Endothelial cell of hepatic sinusoid (primary cell): ENCODE measurements at regions not wholly inside any gene's neighbourhood (a gene's known extent, or its start where the extent isn't known, plus 50 kb on each side); places are given as distances from the start of the nearest gene placed in this dataset.

Experiments
- in situ Hi-C: cut with HindIII; loops from 2 replicates; pipeline ENCODE4 v1.10.0; 2017; ENCODE audit warnings: low sequenced_read_pairs

DNA sequence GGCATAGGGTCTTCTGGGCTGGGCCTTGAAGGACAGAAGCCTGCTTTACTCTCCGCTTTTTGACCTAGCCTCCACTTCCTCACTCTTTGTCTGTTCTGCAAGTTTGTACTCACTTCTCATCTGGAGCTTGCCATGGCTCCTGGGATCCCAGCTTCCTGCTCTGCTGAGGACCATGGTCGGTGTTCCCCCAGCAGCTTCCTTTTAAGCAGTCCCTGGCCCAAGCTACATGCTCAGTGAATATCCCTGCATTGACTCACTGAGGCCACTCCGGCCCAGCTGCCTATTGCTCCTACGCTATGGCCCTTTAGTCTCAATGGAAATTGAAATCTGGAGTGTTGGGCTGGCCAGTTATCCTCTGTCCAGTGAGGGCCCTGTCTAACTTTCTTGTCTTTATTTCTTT lies 427.7 kb downstream of the RPS24 start:
- in situ Hi-C loops: no loop called here

DNA sequence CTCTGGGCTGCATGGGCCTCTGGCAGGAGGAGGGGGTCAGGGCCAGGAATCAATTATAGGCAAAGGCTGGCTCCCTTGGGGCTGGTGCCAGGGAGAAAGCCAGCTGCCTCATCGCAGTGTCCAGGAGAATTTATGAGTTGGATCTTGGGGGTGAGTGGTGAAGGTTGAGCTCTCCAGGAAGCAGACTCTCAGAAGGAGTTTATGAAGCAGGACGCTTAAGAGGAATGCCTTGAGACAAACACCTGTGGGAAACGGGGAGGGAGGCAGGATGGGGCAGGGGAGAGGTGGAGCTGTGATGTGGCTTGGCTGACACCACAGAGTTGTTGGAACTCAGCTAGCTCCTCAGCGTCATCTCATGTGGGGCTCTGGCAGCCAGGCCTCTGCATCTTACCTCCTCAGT lies 428.5 kb downstream of the RPS24 start:
- in situ Hi-C loops: no loop called here

DNA sequence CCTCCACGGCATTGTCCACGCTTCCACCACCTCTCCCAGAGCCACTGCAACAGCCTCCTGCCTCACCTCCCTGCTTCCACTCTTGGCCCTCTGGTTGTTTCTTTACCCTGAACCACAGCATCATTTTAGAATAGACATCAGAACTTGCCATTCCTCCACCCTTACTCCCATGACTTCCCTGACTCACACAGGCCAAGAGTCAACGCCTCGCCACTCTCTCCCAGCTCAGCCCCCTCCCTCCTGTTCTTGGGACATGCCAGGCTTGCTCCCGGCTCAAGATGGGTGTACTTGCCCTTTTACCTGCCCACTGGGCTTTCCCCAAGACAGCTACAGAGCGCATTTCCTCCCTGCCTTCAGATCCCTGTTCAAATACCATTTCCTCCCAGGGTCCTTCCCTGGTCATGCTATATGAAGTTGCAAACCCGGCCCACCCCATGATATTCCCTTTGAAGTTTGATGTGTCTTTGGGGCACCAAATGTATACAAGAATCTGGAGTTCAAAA lies 429.1 kb downstream of the RPS24 start:
- in situ Hi-C loops: no loop called here

DNA sequence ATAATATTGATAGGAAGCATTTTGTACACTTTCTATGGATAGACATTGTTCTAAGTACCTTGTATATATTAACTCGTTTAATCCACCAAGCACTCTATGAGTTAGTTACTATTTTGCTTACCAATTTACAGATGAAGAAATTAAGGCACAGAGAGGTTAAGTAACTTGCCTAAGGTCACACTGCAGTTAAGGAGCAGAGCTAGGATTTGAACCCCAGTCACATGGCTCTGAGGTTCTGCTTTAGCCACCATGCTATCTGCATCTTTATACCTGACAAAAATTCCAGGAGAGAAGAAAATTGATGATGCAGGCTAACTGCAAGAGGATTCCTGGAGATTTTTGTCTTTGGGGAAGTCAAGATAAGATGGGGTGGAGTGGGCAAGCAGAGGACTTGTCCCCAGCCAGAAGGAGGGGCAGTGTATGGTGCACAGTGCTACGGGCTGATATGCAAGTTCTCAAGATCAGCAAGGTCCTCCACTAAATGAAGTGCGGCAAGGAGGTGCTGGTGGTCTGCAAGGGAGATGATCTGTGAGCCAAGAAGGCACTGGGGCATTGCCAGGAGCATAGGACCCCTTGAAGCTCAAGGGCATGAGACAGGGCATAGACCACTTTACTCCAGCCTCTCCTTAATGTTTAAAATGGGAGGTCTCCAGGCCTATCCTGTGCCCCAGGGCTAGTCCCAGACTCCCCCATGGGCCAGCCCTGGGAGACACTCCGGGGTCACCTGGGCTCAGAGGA lies 430.6 kb downstream of the RPS24 start:
- in situ Hi-C loops: no loop called here

DNA sequence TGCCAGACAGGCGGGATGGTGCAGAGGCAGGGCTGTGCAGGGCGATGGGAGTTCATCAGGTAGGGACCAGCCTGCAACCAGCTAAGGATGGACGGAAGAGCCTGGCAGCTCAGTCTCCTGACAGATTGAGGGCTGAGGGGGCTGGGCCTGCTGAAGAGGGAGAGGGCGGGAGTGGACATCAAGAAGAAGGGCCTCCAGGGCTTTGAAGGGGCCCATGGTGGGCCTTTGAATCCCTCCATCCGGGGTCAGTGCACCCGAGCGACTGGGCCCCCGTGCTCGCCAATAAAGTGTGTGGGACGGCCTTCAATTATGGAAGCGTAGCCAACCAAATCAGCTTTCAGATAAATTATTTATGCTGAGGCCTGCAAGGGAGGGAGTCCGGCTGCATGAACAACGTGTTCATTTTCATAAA lies 431.2 kb downstream of the RPS24 start:
- in situ Hi-C loops: loop anchor here (5.0 kb wide), 1 partner anchor 63 kb away; no protein-coding TSS in a partner anchor

DNA sequence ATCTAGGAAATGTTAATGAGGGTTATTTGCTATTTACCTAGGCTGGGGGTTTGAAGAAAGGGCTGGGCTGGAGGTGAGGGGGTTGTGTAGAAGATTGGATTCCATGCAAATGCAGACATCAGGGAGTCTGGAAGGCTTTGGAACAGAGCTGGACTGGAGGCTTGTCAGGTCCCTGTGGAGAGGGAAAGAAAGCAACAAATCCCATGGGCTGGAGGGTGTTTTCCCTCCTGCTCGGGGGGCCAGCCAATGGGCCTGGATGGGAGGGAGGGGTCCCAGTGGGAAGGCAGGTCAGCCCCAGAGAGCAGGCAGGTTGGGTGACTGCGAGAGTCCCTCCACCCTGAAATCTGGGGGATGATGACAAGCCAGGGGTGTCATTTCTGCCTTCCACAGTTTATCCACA lies 431.8 kb downstream of the RPS24 start:
- in situ Hi-C loops: loop anchor here (5.0 kb wide), 1 partner anchor 63 kb away; no protein-coding TSS in a partner anchor

DNA sequence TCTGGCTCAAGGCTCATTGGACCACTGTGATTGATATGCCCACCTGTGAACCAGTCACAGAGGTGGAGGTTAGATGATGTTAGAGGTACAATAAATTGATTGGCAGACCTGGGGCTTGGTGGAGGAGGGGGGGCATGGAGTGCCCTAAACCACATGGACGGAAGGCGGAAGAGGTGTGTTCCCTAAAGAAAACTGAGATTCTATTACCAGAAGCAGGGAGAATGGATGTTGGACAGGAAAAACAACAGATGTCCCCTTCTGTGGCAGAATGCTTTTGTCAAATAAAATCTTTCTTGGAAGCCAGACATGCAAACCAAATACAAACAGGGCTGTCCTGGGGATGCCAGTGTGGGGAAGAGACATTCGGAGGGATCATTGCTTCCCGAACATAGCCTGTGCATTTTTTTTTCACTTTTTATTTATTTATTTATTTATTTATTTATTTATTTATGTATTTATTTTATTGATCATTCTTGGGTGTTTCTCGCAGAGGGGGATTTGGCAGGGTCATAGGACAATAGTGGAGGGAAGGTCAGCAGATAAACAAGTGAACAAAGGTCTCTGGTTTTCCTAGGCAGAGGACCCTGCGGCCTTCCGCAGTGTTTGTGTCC lies 433.9 kb downstream of the RPS24 start:
- in situ Hi-C loops: loop anchor here (5.0 kb wide), 1 partner anchor 65 kb away; no protein-coding TSS in a partner anchor

DNA sequence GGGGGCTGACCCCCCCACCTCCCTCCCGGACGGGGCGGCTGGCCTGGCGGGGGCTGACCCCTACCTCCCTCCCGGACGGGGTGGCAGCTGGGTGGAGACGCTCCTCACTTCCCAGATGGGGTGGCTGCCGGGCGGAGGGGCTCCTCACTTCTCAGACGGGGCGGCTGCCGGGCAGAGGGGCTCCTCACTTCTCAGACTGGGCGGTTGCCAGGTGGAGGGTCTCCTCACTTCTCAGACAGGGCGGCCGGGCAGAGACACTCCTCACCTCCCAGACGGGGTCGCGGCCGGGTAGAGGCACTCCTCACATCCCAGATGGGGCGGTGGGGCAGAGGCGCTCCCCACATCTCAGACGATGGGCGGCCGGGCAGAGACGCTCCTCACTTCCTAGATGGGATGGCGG lies 435.1 kb downstream of the RPS24 start:
- in situ Hi-C loops: loop anchor here (5.0 kb wide), 1 partner anchor 66 kb away; no protein-coding TSS in a partner anchor

DNA sequence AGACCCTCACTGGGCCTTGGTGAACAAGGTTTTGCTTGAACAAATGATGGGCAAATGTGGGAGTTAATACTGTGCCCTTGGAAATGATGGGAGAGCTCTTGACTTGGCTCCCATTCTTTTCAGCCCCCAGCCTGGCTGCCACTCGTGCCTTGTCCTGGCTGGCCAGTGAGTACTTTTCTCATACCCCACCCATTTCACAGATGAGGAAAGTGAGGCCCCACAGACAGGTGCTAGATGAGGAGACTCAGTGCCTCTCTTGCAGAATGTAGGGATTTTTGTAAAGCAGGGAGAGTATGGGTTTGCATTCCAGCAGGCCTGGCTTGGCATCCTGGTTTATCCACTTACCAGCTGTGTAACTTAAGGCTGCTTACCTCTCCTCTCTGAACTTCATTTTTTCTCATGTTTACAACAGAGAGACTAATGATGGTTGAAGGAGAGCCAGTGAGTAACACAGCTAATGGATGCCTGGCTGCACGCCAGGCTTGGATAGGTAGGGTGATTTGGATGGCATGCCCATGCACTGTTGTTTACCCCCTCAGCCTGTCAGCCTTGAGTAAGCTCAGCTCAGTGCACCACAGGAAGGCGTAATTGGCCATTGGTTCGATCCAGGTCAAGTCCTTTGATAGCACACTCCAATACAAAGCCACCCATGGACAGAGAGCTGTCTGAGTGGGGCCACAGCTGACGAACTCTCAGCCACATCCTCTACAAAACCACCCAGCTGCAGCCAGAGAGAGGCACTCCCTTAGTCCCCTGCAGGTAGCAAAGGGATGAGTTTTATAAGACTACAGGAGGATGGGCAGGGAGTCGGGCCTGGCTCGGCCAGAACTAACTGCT lies 436.8 kb downstream of the RPS24 start:
- in situ Hi-C loops: loop anchor here (10.0 kb wide), 1 partner anchor 426 kb away; no protein-coding TSS in a partner anchor

DNA sequence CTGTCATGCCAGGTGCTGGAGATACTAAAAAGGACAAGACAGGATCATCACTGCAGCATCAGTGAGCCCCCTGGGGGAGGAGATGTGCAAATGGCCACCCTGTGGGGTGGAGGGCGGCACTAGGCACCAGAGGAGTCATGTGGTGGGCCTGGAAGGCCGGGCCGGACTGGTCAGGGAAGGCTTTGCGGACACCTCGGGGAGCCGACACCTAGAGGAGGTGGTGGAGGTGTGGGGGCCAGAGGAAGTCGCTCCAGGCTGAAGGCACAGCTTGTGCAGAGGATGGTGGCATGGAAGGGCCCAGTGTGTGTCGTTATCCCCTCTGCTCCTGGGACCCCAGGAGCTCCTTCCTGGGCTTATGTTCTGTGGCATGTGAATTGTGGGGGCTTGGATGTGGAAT lies 437.7 kb downstream of the RPS24 start:
- in situ Hi-C loops: loop anchor here (10.0 kb wide), 1 partner anchor 427 kb away; no protein-coding TSS in a partner anchor

DNA sequence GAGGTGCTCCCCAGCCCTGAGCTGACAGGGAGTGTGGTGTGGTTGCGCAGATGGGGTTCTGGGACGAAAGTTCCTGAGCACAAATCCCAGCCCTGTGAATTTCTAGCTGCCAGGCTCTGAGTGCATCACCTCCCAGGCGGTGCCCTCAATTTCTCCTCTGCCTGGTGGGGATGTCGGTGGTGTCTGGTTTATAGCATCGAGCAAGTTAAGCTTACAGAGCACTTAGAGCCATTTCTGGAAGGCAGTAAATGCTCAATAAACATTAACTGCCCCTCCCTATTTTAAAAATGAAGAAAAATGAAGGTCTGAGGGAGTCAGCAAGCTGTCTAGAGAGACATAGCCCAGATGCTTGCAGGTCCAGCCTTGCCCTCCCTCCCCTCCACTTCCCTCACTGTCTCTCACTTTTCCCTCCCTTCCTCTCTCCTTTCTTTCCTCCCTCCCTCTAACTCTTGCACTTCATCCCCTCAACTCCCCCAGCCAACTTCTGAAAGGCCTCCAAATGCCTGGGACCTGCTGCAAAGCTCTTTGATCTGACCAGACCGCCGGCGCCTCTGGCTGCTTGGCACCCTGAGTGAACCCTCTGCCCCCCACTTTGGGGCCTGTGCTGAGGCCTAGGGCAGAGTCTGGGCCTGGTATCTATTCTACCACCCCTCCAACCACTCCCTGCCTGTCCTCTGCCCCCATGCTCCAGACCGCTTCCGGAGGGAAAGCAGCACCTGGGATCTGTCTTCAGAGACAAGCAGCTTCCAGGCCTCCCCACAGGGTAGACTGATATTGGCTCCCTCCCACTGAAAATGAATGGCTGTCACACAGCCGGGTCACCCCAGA lies 438.3 kb downstream of the RPS24 start:
- in situ Hi-C loops: loop anchor here (10.0 kb wide), 1 partner anchor 427 kb away; no protein-coding TSS in a partner anchor

DNA sequence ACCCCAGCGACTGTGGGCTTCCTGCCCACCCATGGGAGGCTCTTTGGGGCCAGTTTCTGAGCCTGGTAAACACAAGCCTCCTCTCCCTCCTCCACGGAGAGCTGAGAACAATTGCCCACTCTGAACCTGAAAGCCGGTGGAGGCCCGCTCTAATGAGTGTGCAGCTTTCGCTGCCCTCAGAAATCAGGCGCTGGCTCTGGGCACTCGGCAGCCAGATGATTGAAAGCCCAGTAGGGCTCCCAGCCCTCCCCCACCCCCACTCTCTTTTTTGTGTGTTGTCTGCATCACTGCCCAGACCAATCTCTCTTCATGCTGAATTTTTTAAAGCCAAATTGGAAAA lies 438.9 kb downstream of the RPS24 start:
- in situ Hi-C loops: loop anchor here (10.0 kb wide), 1 partner anchor 428 kb away; no protein-coding TSS in a partner anchor

DNA sequence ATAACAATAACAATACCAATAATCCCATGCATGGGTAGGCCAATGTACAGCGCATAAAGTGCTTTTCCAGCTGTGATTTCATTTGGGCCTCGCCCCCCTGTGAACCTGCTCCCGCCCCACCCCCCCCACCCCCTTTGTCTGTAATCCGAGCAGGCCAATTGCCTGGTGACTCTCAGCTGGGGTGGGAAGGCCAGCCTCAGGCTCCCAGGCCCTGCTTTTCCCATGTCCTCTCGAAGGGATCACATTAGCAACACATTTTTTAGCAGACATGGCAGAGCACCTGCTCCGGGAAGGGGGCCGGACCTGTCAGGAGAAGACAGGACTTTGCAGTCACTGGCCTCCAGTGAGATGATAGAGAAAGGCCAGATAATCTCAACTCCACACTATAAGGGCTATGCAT lies 439.3 kb downstream of the RPS24 start:
- in situ Hi-C loops: loop anchor here (10.0 kb wide), 1 partner anchor 428 kb away; no protein-coding TSS in a partner anchor

DNA sequence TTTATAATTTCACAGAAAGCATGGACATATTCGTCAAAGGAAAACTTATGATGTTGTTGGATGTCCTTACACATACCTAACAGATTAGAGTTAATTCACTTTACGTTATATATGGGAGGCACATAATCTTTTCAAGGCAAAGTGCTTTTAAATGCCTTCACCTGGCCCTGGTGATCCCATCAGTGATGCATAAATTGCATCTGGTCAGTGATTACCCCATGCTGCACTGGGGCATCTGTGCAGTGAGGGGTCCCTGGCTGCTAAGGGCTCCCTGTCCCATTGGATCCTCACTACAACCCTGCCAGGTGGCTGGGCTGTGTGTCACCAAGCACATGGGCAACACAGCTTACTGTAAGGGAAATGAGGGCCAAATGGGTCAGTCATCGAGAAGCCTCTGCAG lies 441.1 kb downstream of the RPS24 start:
- in situ Hi-C loops: loop anchor here (5.0 to 10.0 kb wide), 2 partner anchors 88 to 430 kb away; no protein-coding TSS in a partner anchor

DNA sequence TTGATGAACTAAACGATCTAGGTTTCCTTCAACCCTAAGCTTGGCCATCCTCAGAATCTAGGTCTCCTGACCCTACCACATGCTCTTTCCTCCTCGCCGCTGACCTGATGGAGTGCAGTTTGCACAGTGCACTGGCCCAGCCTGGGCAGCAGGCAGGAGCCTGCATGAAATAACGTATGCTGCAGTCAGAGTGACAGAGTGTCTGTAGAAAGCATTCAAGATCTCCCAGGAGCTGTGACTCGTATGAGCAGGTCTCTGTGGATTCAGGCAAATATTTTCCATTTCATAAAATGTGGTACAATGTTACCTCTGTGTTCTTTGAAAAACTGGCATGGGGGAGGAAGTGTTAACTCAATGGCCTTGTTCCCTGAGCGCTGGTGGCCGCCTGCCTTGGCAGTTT lies 441.8 kb downstream of the RPS24 start:
- in situ Hi-C loops: loop anchor here (5.0 to 10.0 kb wide), 2 partner anchors 87 to 431 kb away; no protein-coding TSS in a partner anchor

DNA sequence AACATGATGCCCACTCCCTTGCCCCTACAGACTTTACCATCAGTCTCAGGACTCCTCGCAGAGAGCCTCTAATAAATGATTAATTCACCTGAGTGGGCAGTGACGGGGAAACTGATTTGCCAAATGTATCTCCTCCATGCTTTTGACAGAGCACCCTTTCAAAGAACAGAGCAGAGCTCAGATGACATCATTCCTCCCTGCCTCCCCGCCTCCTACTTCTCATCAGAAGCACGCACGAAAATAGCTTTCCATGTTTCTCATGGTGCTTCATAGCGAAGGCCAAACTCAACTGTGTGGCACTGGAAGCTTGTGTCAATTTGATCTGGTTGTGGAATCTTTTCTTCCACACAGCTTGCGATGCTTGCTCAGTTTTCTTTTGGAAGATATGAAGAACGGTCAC lies 442.5 kb downstream of the RPS24 start:
- in situ Hi-C loops: loop anchor here (5.0 to 10.0 kb wide), 2 partner anchors 86 to 431 kb away; no protein-coding TSS in a partner anchor

DNA sequence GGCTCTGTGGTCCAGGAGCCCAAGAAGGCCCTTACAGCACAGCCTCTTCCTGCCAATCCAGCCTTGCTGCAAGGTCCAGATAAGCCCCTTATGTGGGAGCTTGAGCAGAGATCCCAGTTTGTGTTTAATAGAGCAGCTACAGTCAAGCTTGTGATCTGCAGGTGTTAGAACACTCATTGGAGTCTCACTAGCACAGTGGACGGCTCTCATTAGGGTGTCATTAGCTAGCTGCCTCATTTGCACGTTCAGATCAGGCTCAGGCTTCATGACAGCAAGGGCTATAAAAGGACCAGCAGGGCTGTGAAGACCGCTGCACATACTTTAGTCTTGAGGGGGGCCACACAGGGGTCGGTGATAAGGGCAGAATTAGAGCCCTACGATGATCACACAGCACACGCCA lies 443.2 kb downstream of the RPS24 start:
- in situ Hi-C loops: loop anchor here (5.0 to 10.0 kb wide), 2 partner anchors 85 to 432 kb away; no protein-coding TSS in a partner anchor

DNA sequence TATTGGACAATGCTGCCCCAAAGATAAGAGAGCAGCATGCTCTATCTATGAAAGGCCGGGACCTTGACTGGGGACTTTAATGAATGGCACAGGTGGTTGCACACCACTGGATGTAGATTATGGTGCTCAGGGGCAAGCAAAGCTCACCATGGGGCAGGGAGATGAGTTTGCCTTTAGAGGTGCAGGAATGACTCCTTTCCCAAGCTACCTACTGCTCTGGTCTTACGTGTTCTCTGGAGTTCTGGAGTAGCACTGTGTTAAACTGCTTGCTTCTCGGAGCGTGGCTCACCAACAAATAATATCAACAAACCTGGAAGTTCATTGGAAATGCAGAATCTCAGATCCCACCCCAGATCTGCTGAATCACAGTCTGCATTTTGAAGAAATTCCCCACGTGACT lies 445.3 kb downstream of the RPS24 start:
- in situ Hi-C loops: loop anchor here (5.0 to 10.0 kb wide), 2 partner anchors 83 to 434 kb away; no protein-coding TSS in a partner anchor

DNA sequence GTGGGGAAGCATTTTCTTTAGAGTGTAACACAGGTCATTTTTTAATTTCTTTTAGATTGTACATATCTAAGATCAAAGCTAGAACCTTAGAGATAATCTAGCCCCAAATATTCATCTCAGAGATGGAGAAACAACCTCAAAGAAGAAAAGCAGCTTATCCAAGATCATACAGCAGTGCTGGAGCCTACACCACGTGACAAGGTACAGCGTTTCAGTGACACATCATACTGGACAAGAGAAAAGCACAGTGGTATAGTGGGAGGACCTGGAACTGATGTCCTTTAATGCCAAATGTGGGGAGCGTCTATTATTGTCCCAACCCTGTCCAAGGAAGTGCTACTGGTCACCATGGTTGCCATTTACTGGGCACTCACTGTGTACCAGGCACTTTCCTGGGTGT lies 445.8 kb downstream of the RPS24 start:
- in situ Hi-C loops: loop anchor here (5.0 to 10.0 kb wide), 2 partner anchors 83 to 435 kb away; no protein-coding TSS in a partner anchor

DNA sequence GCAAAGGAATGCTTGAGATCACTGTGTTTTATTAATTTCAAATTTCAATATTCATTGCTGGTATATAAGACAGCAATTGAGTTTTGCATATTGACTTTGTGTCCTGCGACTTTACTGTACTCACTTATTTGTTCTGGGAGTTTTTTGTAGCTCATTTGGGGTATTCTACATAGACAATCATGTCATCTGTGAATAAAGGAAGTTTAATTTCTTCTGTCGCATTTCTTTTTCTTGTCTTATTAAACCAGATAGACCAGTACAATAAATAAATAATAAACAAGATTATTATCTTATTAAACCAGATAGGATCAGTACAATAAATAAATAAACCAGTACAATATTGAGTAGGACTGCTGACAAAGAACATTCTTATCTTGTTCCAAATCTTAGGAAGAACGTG lies 448.2 kb downstream of the RPS24 start:
- in situ Hi-C loops: no loop called here
